ENCODE measurements at regions not wholly inside any gene's neighbourhood (a gene's known extent, or its start where the extent isn't known, plus 50 kb on each side); places are given as distances from the start of the nearest gene placed in this dataset.

- FAIRE-seq (no peak), DNase-seq (ENCODE audit: insufficient read length) (no peak)
- no peak for TF ChIP-seq TAF1 (IDR thresholded peaks at IDR 0.05; ENCODE audit: borderline replicate concordance, low read depth, low read length)
- no peak for TF ChIP-seq POLR2A (IDR thresholded peaks at IDR 0.05; ENCODE audit: low read depth, low read length)
- TF ChIP-seq POLR2AphosphoS5 (IDR thresholded peaks at IDR 0.05; ENCODE audit: low read depth, low read length), result no peak
These were observed 492.9 kb upstream of the KIRREL3 start for GRCh38 chr11:127493330-127494022.

GRCh38 chr11:127492029-127492428 is 491.5 kb upstream of the KIRREL3 start:
- no peak for DNase-seq (ENCODE audit: insufficient read length)
- TF ChIP-seq POLR2A (IDR thresholded peaks at IDR 0.05; ENCODE audit: low read depth, low read length), result no peak
- TF ChIP-seq POLR2AphosphoS5 (IDR thresholded peaks at IDR 0.05; ENCODE audit: low read depth, low read length), result no peak
- no peak for TF ChIP-seq TAF1 (IDR thresholded peaks at IDR 0.05; ENCODE audit: borderline replicate concordance, low read depth, low read length)
- FAIRE-seq, result no peak

- no peak for DNase-seq (ENCODE audit: insufficient read length)
- no peak for FAIRE-seq
- TF ChIP-seq POLR2AphosphoS5 (IDR thresholded peaks at IDR 0.05; ENCODE audit: low read depth, low read length) (no peak), TAF1 (IDR thresholded peaks at IDR 0.05; ENCODE audit: borderline replicate concordance, low read depth, low read length) (no peak), POLR2A (IDR thresholded peaks at IDR 0.05; ENCODE audit: low read depth, low read length) (no peak)
These were observed 491.0 kb upstream of the KIRREL3 start for GRCh38 chr11:127491589-127491988.

GRCh38 chr11:127490896-127491295 is 490.3 kb upstream of the KIRREL3 start:
- TF ChIP-seq POLR2AphosphoS5 (IDR thresholded peaks at IDR 0.05; ENCODE audit: low read depth, low read length) (no peak), POLR2A (IDR thresholded peaks at IDR 0.05; ENCODE audit: low read depth, low read length) (no peak), TAF1 (IDR thresholded peaks at IDR 0.05; ENCODE audit: borderline replicate concordance, low read depth, low read length) (no peak)
- DNase-seq (ENCODE audit: insufficient read length) (no peak), FAIRE-seq (no peak)

- DNase-seq (ENCODE audit: insufficient read length) (no peak), FAIRE-seq (no peak)
- no peak for TF ChIP-seq TAF1 (IDR thresholded peaks at IDR 0.05; ENCODE audit: borderline replicate concordance, low read depth, low read length)
- TF ChIP-seq POLR2AphosphoS5 (IDR thresholded peaks at IDR 0.05; ENCODE audit: low read depth, low read length), result no peak
- TF ChIP-seq POLR2A (IDR thresholded peaks at IDR 0.05; ENCODE audit: low read depth, low read length), result no peak
These were observed 485.0 kb upstream of the KIRREL3 start for GRCh38 chr11:127485541-127485940.

- no peak for TF ChIP-seq POLR2AphosphoS5 (IDR thresholded peaks at IDR 0.05; ENCODE audit: low read depth, low read length)
- TF ChIP-seq TAF1 (IDR thresholded peaks at IDR 0.05; ENCODE audit: borderline replicate concordance, low read depth, low read length), result no peak
- TF ChIP-seq POLR2A (IDR thresholded peaks at IDR 0.05; ENCODE audit: low read depth, low read length), result no peak
- DNase-seq (ENCODE audit: insufficient read length) (no peak), FAIRE-seq (no peak)
These were observed 480.8 kb upstream of the KIRREL3 start for GRCh38 chr11:127481391-127481790.

GRCh38 chr11:127478826-127479225 is 478.3 kb upstream of the KIRREL3 start:
- FAIRE-seq (no peak), DNase-seq (ENCODE audit: insufficient read length) (no peak)
- TF ChIP-seq POLR2AphosphoS5 (IDR thresholded peaks at IDR 0.05; ENCODE audit: low read depth, low read length) (no peak), POLR2A (IDR thresholded peaks at IDR 0.05; ENCODE audit: low read depth, low read length) (no peak), TAF1 (IDR thresholded peaks at IDR 0.05; ENCODE audit: borderline replicate concordance, low read depth, low read length) (no peak)

GRCh38 chr11:127474766-127475165 is 474.2 kb upstream of the KIRREL3 start:
- DNase-seq (ENCODE audit: insufficient read length) (no peak), FAIRE-seq (no peak)
- TF ChIP-seq POLR2A (IDR thresholded peaks at IDR 0.05; ENCODE audit: low read depth, low read length) (no peak), TAF1 (IDR thresholded peaks at IDR 0.05; ENCODE audit: borderline replicate concordance, low read depth, low read length) (no peak), POLR2AphosphoS5 (IDR thresholded peaks at IDR 0.05; ENCODE audit: low read depth, low read length) (no peak)

GRCh38 chr11:127472505-127472904 is 471.9 kb upstream of the KIRREL3 start:
- FAIRE-seq, result no peak
- no peak for TF ChIP-seq POLR2AphosphoS5 (IDR thresholded peaks at IDR 0.05; ENCODE audit: low read depth, low read length)
- no peak for TF ChIP-seq TAF1 (IDR thresholded peaks at IDR 0.05; ENCODE audit: borderline replicate concordance, low read depth, low read length)
- TF ChIP-seq POLR2A (IDR thresholded peaks at IDR 0.05; ENCODE audit: low read depth, low read length), result no peak
- DNase-seq (ENCODE audit: insufficient read length), result no peak

- no peak for TF ChIP-seq POLR2A (IDR thresholded peaks at IDR 0.05; ENCODE audit: low read depth, low read length)
- no peak for TF ChIP-seq TAF1 (IDR thresholded peaks at IDR 0.05; ENCODE audit: borderline replicate concordance, low read depth, low read length)
- TF ChIP-seq POLR2AphosphoS5 (IDR thresholded peaks at IDR 0.05; ENCODE audit: low read depth, low read length), result no peak
- DNase-seq (ENCODE audit: insufficient read length) (no peak), FAIRE-seq (no peak)
These were observed 471.1 kb upstream of the KIRREL3 start for GRCh38 chr11:127471662-127472061.

GRCh38 chr11:127470306-127470884 is 469.8 kb upstream of the KIRREL3 start:
- TF ChIP-seq POLR2A (IDR thresholded peaks at IDR 0.05; ENCODE audit: low read depth, low read length) (no peak), POLR2AphosphoS5 (IDR thresholded peaks at IDR 0.05; ENCODE audit: low read depth, low read length) (no peak), TAF1 (IDR thresholded peaks at IDR 0.05; ENCODE audit: borderline replicate concordance, low read depth, low read length) (no peak)
- DNase-seq (ENCODE audit: insufficient read length) (no peak), FAIRE-seq (no peak)

- FAIRE-seq (no peak), DNase-seq (ENCODE audit: insufficient read length) (no peak)
- TF ChIP-seq POLR2A (IDR thresholded peaks at IDR 0.05; ENCODE audit: low read depth, low read length) (no peak), TAF1 (IDR thresholded peaks at IDR 0.05; ENCODE audit: borderline replicate concordance, low read depth, low read length) (no peak), POLR2AphosphoS5 (IDR thresholded peaks at IDR 0.05; ENCODE audit: low read depth, low read length) (no peak)
These were observed 463.8 kb upstream of the KIRREL3 start for GRCh38 chr11:127464325-127464724.
